ENCODE measurements at regions not wholly inside any gene's neighbourhood (a gene's known extent, or its start where the extent isn't known, plus 50 kb on each side); places are given as distances from the start of the nearest gene placed in this dataset.

DNA sequence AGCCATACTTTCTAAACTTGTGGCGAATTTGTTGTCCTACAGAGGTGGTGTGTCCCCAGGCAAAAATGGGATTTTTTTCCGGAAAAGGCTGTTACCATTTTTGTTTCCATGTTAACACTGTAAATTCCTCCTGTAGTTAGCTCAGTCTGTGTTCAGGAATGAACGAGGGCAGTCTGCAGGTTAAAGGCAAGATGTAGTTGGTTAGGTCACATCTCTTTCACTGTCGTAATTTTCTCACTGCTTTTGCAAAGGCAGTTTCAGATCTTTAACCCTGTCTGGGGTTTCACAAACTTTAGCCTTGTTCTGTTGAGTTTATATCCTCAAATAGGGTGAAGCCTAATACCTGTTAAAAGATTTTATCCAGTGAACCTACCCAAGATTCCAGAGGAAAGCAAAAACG lies 50.5 kb upstream of the PUDP start:
- no TSS peak for BruUV-seq (replicated peaks)
- ChIA-PET POLR2A (no interaction called here), CTCF (no interaction called here)

More for the DNA sequence above, 50.5 kb upstream of the PUDP start:
- Mint-ChIP-seq H3K9me3 (ENCODE audit: unreplicated experiment) (no peaks in the 10 kb centered on the region), H3K27ac (ENCODE audit: low read depth, unreplicated experiment) (no peak overlapping the region), H3K4me1 (ENCODE audit: insufficient read depth, unreplicated experiment) (peaks cover 6% of the 10 kb centered on the region), H3K4me3 (ENCODE audit: unreplicated experiment) (no peak overlapping the region), H3K27me3 (ENCODE audit: insufficient read depth, unreplicated experiment) (no peaks in the 10 kb centered on the region), H3K36me3 (ENCODE audit: insufficient read depth, unreplicated experiment) (no peaks in the 10 kb centered on the region)
- intact Hi-C loops (cut with micrococcal nuclease) = no loop called here
- no peak for TF ChIP-seq CTCF (IDR thresholded peaks at IDR 0.05; ENCODE audit: unreplicated experiment)
- no peak for DNase-seq (ENCODE audit: unreplicated experiment)

All from MCF 10A (cell line).